Neural cell (in vitro differentiated cells): ENCODE measurements at regions not wholly inside any gene's neighbourhood (a gene's known extent, or its start where the extent isn't known, plus 50 kb on each side); places are given as distances from the start of the nearest gene placed in this dataset.

Source experiments
- EP300 ChIP-seq: fragments of 450-650 bp; conservative IDR thresholded peaks from 2 replicates; pipeline ENCODE4 v1.6.1; 2014; ENCODE audit warnings: antibody characterized with exemption, mild to moderate bottlenecking, moderate library complexity; ENCODE audit not compliant: poor library complexity, severe bottlenecking
- EZH2 ChIP-seq: fragments of 200-600, 300-800 bp; shearing (Covaris generic), sonication (generic); IDR thresholded peaks from 2 replicates; pipeline ENCODE4 v1.6.1; 2014; ENCODE audit warnings: antibody characterized with exemption, low read length, borderline replicate concordance, mild to moderate bottlenecking; ENCODE audit not compliant: insufficient read depth, poor library complexity, severe bottlenecking
- MXI1 ChIP-seq: fragments of 450-650 bp; conservative IDR thresholded peaks from 2 replicates; pipeline ENCODE4 v1.6.1; 2014; ENCODE audit warnings: antibody characterized with exemption, mild to moderate bottlenecking; ENCODE audit not compliant: poor library complexity, severe bottlenecking
- POLR2AphosphoS5 ChIP-seq: IDR thresholded peaks from 2 replicates; pipeline ENCODE4 v1.6.1; 2012
- RAD21 ChIP-seq: fragments of 450-650 bp; conservative IDR thresholded peaks from 2 replicates; pipeline ENCODE4 v1.6.1; 2014; ENCODE audit warnings: antibody characterized with exemption, mild to moderate bottlenecking, moderate library complexity
- SMC3 ChIP-seq: fragments of 450-650 bp; conservative IDR thresholded peaks from 2 replicates; pipeline ENCODE4 v1.6.1; 2014; ENCODE audit warnings: antibody characterized with exemption, mild to moderate bottlenecking, moderate library complexity; ENCODE audit not compliant: poor library complexity
- TAF1 ChIP-seq: IDR thresholded peaks from 2 replicates; pipeline ENCODE4 v1.6.1; 2012; ENCODE audit warnings: low read depth
- TF ChIP-seq, protein P1 (sequence below): fragments of 450-650 bp; IDR thresholded peaks from 2 replicates; pipeline ENCODE4 v1.5.1; 2014; ENCODE audit warnings: antibody characterized with exemption, mild to moderate bottlenecking, moderate library complexity; ENCODE audit not compliant: poor library complexity, severe bottlenecking
- TF ChIP-seq, protein P2 (sequence below): IDR thresholded peaks from 2 replicates; pipeline ENCODE4 v1.6.1; 2012; ENCODE audit warnings: borderline replicate concordance

DNA sequence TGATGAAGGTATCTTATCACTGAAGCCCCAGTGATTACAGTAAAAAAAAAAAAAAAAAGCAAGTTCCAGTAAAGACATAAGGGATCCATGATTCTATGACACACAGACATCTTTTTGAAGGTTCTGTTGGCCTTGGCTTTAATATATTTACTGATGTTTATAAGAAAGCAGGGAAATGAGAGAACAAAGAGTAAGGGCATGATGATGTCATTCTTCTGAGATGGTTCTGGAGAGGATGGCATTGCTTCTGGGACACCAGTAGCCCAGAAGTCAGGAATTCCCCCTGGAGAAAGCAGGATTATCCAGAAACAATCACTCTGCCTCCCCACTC is 233.6 kb downstream of the FAM76B start:
- TF ChIP-seq, protein P1, sequence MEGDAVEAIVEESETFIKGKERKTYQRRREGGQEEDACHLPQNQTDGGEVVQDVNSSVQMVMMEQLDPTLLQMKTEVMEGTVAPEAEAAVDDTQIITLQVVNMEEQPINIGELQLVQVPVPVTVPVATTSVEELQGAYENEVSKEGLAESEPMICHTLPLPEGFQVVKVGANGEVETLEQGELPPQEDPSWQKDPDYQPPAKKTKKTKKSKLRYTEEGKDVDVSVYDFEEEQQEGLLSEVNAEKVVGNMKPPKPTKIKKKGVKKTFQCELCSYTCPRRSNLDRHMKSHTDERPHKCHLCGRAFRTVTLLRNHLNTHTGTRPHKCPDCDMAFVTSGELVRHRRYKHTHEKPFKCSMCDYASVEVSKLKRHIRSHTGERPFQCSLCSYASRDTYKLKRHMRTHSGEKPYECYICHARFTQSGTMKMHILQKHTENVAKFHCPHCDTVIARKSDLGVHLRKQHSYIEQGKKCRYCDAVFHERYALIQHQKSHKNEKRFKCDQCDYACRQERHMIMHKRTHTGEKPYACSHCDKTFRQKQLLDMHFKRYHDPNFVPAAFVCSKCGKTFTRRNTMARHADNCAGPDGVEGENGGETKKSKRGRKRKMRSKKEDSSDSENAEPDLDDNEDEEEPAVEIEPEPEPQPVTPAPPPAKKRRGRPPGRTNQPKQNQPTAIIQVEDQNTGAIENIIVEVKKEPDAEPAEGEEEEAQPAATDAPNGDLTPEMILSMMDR, result no peak
- TF ChIP-seq EP300, result no peak
- TF ChIP-seq POLR2AphosphoS5, result no peak
- no peak for TF ChIP-seq TAF1
- no peak for TF ChIP-seq MXI1
- TF ChIP-seq, protein P2, sequence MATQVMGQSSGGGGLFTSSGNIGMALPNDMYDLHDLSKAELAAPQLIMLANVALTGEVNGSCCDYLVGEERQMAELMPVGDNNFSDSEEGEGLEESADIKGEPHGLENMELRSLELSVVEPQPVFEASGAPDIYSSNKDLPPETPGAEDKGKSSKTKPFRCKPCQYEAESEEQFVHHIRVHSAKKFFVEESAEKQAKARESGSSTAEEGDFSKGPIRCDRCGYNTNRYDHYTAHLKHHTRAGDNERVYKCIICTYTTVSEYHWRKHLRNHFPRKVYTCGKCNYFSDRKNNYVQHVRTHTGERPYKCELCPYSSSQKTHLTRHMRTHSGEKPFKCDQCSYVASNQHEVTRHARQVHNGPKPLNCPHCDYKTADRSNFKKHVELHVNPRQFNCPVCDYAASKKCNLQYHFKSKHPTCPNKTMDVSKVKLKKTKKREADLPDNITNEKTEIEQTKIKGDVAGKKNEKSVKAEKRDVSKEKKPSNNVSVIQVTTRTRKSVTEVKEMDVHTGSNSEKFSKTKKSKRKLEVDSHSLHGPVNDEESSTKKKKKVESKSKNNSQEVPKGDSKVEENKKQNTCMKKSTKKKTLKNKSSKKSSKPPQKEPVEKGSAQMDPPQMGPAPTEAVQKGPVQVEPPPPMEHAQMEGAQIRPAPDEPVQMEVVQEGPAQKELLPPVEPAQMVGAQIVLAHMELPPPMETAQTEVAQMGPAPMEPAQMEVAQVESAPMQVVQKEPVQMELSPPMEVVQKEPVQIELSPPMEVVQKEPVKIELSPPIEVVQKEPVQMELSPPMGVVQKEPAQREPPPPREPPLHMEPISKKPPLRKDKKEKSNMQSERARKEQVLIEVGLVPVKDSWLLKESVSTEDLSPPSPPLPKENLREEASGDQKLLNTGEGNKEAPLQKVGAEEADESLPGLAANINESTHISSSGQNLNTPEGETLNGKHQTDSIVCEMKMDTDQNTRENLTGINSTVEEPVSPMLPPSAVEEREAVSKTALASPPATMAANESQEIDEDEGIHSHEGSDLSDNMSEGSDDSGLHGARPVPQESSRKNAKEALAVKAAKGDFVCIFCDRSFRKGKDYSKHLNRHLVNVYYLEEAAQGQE, result no peak
- TF ChIP-seq RAD21, result no peak
- no peak for TF ChIP-seq SMC3
- TF ChIP-seq EZH2, result no peak
